Parathyroid adenoma (tissue), 2 donors: ENCODE measurements at regions not wholly inside any gene's neighbourhood (a gene's known extent, or its start where the extent isn't known, plus 50 kb on each side); places are given as distances from the start of the nearest gene placed in this dataset.

Experiments used
- H2AFZ ChIP-seq: fragments of 300-600 bp; sonication (generic); one replicate; pipeline ENCODE4 v1.7.0; 2017; ENCODE audit warnings: antibody characterized with exemption, mild to moderate bottlenecking
- H3K27ac ChIP-seq: fragments of 300-600 bp; sonication (generic); one replicate; pipeline ENCODE4 v1.7.0; 2017
- H3K27me3 ChIP-seq: fragments of 300-600 bp; sonication (generic); one replicate; pipeline ENCODE4 v1.7.0; 2017; ENCODE audit warnings: low read length; ENCODE audit not compliant: control insufficient read depth, insufficient read depth
- H3K36me3 ChIP-seq: fragments of 300-600 bp; sonication (generic); one replicate; pipeline ENCODE4 v1.7.0; 2017; ENCODE audit warnings: low read length; ENCODE audit not compliant: control insufficient read depth, insufficient read depth
- H3K4me1 ChIP-seq: fragments of 300-600 bp; sonication (generic); one replicate; pipeline ENCODE4 v1.7.0; 2017; ENCODE audit warnings: control low read depth
- H3K4me2 ChIP-seq: fragments of 300-600 bp; sonication (generic); one replicate; pipeline ENCODE4 v1.7.0; 2017; ENCODE audit warnings: low read length
- H3K4me3 ChIP-seq: fragments of 300-600 bp; sonication (generic); one replicate; pipeline ENCODE4 v1.7.0; 2017; ENCODE audit warnings: low read depth, low read length
- H3K79me2 ChIP-seq: fragments of 300-600 bp; sonication (generic); one replicate; pipeline ENCODE4 v1.7.0; 2017; ENCODE audit warnings: control low read depth
- H3K9ac ChIP-seq: fragments of 300-600 bp; sonication (generic); one replicate; pipeline ENCODE4 v1.7.0; 2017; ENCODE audit warnings: mild to moderate bottlenecking
- H3K9me3 ChIP-seq: fragments of 300-600 bp; sonication (generic); one replicate; pipeline ENCODE4 v1.7.0; 2017; ENCODE audit warnings: low read length; ENCODE audit not compliant: control insufficient read depth
- CTCF ChIP-seq: fragments of 300-600 bp; sonication (generic); IDR thresholded peaks from one replicate; pipeline ENCODE4 v1.7.0; 2017; ENCODE audit warnings: antibody characterized with exemption, mild to moderate bottlenecking
- donor health status: primary hyperparathyroidism.

- Histone ChIP-seq H3K27me3 (no peaks in the 10 kb centered on the region), H2AFZ (no peak overlapping the region), H3K4me3 (no peak overlapping the region), H3K4me1 (no peaks in the 10 kb centered on the region), H3K27ac (no peak overlapping the region), H3K9me3 (no peaks in the 10 kb centered on the region), H3K4me2 (no peak overlapping the region), H3K36me3 (no peaks in the 10 kb centered on the region), H3K9ac (no peak overlapping the region), H3K79me2 (no peaks in the 10 kb centered on the region)
- TF ChIP-seq CTCF: no peak
Observed at GRCh38 chr3:17972030-17972429, 229.6 kb upstream of the TBC1D5 start.

GRCh38 chr3:17969985-17970568 is 227.6 kb upstream of the TBC1D5 start:
- H3K36me3 ChIP-seq: no peaks in the 10 kb centered on the region
- no peaks in the 10 kb centered on the region for H3K9me3 ChIP-seq
- TF ChIP-seq CTCF: no peak
- H3K79me2 ChIP-seq: no peaks in the 10 kb centered on the region
- no peak overlapping the region for H3K9ac ChIP-seq
- H3K27ac ChIP-seq: no peak overlapping the region
- no peaks in the 10 kb centered on the region for H3K4me1 ChIP-seq
- no peak overlapping the region for H3K4me2 ChIP-seq
- H3K27me3 ChIP-seq: no peaks in the 10 kb centered on the region
- H3K4me3 ChIP-seq: no peak overlapping the region
- H2AFZ ChIP-seq: no peak overlapping the region

GRCh38 chr3:17969244-17969643 is 226.8 kb upstream of the TBC1D5 start:
- no peak overlapping the region for H3K9ac ChIP-seq
- H2AFZ ChIP-seq: no peak overlapping the region
- H3K79me2 ChIP-seq: no peaks in the 10 kb centered on the region
- no peaks in the 10 kb centered on the region for H3K36me3 ChIP-seq
- H3K27ac ChIP-seq: no peak overlapping the region
- no peaks in the 10 kb centered on the region for H3K27me3 ChIP-seq
- H3K4me2 ChIP-seq: no peak overlapping the region
- H3K9me3 ChIP-seq: no peaks in the 10 kb centered on the region
- H3K4me3 ChIP-seq: no peak overlapping the region
- TF ChIP-seq CTCF: no peak
- H3K4me1 ChIP-seq: no peaks in the 10 kb centered on the region

GRCh38 chr3:17967953-17968607 is 225.6 kb upstream of the TBC1D5 start:
- Histone ChIP-seq H3K27me3 (no peaks in the 10 kb centered on the region), H3K4me1 (no peaks in the 10 kb centered on the region), H2AFZ (no peak overlapping the region), H3K27ac (no peak overlapping the region), H3K36me3 (no peaks in the 10 kb centered on the region), H3K4me3 (no peak overlapping the region), H3K79me2 (no peaks in the 10 kb centered on the region), H3K9ac (no peak overlapping the region), H3K4me2 (no peak overlapping the region), H3K9me3 (no peaks in the 10 kb centered on the region)
- TF ChIP-seq CTCF: no peak

GRCh38 chr3:17967111-17967510 is 224.7 kb upstream of the TBC1D5 start:
- Histone ChIP-seq H3K27me3 (no peaks in the 10 kb centered on the region), H3K4me1 (no peaks in the 10 kb centered on the region), H3K9me3 (no peaks in the 10 kb centered on the region), H3K4me2 (no peak overlapping the region), H3K9ac (no peak overlapping the region), H3K4me3 (no peak overlapping the region), H2AFZ (no peak overlapping the region), H3K36me3 (no peaks in the 10 kb centered on the region), H3K79me2 (no peaks in the 10 kb centered on the region), H3K27ac (no peak overlapping the region)
- no peak for TF ChIP-seq CTCF
